Fibroblast of pulmonary artery (primary cell): ENCODE measurements at regions not wholly inside any gene's neighbourhood (a gene's known extent, or its start where the extent isn't known, plus 50 kb on each side); places are given as distances from the start of the nearest gene placed in this dataset.

ENCODE experiments used
- DNase-seq: peaks from one replicate; pipeline ENCODE4 v3.0.0-alpha.2; 2010; ENCODE audit warnings: low read depth
- H3K4me3 ChIP-seq: replicated peaks from 2 replicates; pipeline ENCODE4 v1.5.1; 2011; ENCODE audit warnings: low read depth, mild to moderate bottlenecking, control low read depth, low read length, moderate library complexity
- CTCF ChIP-seq: IDR thresholded peaks from 2 replicates; pipeline ENCODE4 v1.5.1; 2011; ENCODE audit warnings: mild to moderate bottlenecking, control low read depth, low read length, inconsistent platforms; ENCODE audit errors: missing control alignments

GRCh38 chr13:34826432-34826831, 115.6 kb upstream of the NBEA start:
- DNase-seq = no peak
- no peak overlapping the region for H3K4me3 ChIP-seq
- TF ChIP-seq CTCF = no peak

- TF ChIP-seq CTCF = peak; percentile 3
- peak; percentile 7 for DNase-seq
- H3K4me3 ChIP-seq = no peak overlapping the region
Measured at GRCh38 chr13:34833562-34834182, 108.4 kb upstream of the NBEA start.

- no peak for TF ChIP-seq CTCF
- no peak for DNase-seq
Measured at GRCh38 chr13:34842466-34842865, 99.6 kb upstream of the NBEA start.

GRCh38 chr13:34847766-34848165, 94.3 kb upstream of the NBEA start:
- TF ChIP-seq CTCF = no peak
- no peak for DNase-seq
- H3K4me3 ChIP-seq = no peak overlapping the region

More at GRCh38 chr13:34842466-34842865, 99.6 kb upstream of the NBEA start:
- no peak overlapping the region for H3K4me3 ChIP-seq

- H3K4me3 ChIP-seq = no peak overlapping the region
- TF ChIP-seq CTCF = no peak
- DNase-seq = no peak
Measured at GRCh38 chr13:34849406-34849805, 92.7 kb upstream of the NBEA start.

GRCh38 chr13:34853161-34853560, 88.9 kb upstream of the NBEA start:
- no peak for TF ChIP-seq CTCF
- no peak for DNase-seq
- no peak overlapping the region for H3K4me3 ChIP-seq
